ENCODE measurements at regions not wholly inside any gene's neighbourhood (a gene's known extent, or its start where the extent isn't known, plus 50 kb on each side); places are given as distances from the start of the nearest gene placed in this dataset.

DNA sequence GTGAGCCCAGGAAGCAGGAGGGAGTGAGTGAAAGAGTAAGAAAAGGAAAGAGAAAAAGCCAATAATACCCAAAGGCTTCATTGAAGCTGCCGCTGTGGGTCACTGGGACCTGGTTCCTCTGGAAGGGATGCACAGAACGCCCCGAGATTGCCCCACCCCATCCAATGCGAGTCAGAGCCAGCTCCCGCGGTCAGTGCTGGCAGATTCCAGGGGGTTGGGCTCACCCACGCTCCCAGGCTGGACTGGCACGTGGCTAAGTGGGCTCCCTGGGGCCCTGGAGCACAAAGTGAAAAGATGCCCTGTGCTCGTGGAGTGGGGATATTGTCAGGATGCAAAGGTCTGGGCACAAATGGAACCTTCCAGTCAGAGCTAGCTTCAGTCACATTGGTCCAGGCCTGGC, 117.0 kb downstream of the OAT start:
- DNase-seq = no peak

- no peak for DNase-seq
These were observed 118.0 kb downstream of the OAT start for GRCh38 chr10:124300735-124301134.

DNA sequence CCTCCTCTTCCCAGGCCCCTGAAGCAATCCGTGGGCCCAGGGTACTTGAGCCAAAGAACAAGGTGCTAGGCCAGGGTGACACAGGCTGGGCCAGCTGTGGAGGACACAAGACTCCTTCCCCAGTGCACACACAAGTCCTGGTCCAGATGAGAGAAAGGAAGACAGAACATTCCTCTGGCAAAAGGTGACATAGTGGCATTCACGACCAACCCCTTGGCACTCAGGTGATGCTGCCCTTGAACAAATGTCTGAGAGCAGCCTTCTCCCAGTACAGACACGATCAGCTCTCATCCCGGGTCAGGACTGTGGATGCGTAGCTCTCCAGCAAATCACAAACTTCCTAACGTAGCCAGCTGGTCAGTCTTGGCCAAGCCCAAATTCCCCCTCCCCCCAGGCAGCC, 118.5 kb downstream of the OAT start:
- DNase-seq = no peak

DNA sequence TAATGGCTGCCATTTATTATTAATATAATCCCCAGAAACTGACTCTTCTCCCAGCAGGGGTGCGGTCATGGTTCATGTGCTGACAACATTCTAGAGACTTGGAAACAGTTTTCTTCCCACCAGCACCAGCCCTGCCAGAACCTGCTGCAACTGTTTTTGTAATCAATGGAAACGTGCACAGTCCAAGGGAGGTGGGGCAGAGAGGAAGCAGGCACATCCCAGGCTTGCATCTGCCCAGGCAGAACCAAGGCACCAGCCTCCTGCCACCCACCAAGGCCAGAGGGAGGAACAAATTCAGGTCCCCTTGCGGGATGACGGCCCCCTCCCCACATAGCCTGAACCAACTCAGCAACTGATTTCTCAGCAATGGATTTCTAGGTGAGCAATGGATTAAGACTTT, 119.0 kb downstream of the OAT start:
- DNase-seq = no peak

DNA sequence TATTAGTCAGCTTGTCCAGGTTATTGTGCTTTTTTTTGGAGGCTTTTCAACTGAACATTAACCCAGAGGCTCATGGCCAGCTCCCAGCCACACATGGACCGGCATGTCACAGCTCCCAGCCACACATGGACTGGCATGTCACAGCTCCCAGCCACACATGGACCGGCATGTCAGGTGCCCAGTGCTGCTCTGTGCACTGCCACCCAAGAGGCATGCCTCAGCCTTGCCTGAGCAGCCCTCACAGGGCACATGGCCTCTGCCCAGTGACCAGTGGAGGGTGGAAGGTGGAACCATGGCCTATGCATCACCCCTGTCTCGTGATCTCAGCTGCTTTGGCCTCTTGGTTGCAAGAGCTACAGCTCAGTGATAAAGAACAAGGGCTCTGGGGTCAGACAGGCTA, 119.8 kb downstream of the OAT start:
- DNase-seq = no peak

- no peak for DNase-seq
These were observed 121.6 kb downstream of the OAT start for GRCh38 chr10:124296813-124297788.

DNA sequence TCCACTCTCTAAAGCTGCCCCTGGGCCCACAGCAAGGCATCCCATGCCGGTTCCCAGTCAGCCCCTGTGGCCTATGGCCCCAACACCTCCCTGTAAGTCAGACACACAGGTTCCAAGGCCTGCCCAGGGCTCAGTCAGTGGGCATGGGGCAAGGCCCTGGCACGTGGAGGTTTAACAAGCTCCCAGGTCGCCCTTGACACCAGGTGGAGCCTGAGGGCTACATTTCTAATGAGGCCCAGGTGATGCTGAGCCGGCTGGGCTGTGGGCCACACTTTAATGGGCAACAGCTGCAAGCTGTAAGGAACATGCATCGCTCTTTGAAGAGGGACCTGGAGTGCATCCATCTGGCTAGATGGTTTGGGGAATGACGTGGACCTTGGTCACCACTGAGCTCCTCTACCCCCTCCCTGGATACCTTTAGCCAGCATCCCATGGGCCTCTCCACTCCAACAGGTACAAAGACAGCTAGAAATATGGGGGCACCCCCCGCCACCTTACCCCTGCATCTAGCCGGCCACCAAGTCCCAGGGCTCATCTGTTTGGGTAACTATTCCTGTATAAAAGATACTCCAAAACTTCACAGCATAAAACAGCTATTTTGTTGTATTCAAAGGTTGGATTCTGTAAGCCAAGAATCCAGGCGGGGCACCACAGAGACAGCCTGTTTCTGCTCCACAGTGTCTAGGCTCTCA, 122.5 kb downstream of the OAT start:
- no peak for DNase-seq

GRCh38 chr10:124294811-124295770, 123.6 kb downstream of the OAT start:
- DNase-seq = no peak

DNA sequence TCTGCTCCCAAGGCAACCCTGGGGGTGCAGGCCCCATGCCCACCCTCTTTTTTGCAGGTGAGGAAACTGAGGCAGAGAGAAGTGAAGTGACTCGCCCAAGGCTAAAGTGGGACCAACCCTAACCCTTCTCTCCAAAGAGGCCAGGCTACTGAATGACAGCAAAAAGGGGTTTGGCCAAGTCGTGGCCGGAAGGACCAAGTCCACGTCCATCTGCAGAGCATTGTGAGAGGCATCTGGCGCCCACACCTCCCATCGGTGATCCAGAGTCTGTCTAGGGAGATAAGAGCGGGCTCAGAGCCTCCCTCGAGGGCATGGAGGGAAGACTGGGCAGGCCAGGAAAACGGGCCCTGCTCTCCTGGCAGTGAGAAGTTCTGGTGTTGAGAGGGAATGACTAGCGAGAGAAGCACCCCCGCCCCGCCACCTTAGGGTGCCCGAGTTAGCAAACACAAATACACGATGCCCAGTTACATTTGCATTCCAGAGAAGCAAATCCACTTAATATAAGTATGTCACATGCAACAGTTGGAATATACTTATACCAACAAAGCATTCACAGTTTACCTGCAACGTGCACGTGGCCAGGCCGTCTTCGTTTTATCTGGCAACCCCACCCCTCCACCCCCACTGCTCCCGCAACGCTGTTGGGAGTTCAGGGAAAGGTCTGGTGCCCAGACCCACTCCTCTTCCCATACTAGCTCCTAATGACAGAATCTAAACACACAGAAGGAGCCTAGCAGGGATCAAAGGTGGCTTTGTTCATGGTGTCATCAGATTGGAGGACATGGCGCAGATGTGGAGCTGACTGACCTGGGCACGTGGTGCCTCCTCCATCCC, 124.9 kb downstream of the OAT start:
- DNase-seq = no peak

GRCh38 chr10:124292911-124293615, 125.7 kb downstream of the OAT start:
- DNase-seq = no peak

GRCh38 chr10:124291001-124291701, 127.6 kb downstream of the OAT start:
- no peak for DNase-seq

- no peak for DNase-seq
These were observed 128.6 kb downstream of the OAT start for GRCh38 chr10:124289851-124290795.

DNA sequence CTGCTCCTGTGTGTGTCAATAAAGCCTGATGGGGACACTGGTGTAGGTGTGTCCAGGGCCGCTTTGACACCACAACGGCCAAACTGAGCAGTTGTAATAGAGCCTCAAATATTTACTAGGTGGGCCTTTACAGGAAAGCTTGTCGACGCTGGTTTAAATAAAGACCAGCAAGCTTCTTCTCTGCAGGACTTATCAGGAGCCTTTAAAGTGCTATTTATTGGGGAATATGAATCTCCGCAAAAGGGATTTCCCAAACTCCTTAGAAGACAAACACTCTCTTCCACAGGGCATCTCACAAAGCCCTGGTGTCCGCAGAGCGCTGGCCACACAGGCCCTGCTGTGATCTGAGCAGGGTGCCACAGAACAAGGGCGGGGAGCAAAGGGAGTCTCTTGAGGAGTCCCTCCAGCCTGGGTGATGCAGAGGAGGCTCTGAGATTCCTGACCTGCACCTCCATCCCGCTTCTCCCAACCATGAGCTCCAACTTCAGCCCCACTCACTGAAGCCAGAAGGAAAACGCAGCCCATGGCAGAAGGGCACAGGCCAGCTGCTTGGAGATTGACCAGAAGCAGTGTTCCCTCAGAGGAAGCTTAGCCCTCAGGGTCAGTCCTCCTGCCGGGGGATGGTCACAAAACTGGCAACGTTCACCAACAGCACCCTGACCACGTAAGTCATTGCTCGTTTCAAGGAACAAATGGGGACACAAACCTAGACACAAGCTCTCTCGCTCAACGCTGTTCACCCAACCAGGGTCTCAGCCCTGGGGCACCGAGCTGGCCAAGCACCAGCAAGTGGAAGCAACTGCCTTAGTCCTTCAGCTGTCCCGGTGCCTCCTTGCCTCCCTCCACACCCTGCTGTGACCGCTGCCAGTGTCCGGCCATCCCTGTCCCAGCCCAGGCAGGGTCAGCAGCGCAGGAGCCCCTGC, 129.5 kb downstream of the OAT start:
- DNase-seq = no peak

DNA sequence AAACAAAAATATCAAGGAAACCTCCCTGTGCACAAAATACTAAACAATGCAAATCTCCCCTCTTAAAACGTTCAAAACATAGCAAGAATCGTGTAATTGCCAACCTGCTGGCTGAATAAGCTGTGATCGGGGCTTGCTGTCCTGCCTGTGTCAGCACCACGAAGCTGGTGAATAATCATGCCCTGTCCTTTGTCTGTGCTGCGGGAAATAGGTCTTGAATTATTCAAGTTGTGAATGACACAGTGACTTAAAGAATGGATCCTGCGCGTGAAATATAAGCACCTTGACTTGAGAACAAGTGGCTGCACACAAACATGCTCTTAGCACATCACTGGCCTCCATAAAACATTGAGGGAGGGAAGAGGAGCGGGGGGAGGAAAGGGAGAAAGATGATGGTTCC, 130.2 kb downstream of the OAT start:
- no peak for DNase-seq

DNA sequence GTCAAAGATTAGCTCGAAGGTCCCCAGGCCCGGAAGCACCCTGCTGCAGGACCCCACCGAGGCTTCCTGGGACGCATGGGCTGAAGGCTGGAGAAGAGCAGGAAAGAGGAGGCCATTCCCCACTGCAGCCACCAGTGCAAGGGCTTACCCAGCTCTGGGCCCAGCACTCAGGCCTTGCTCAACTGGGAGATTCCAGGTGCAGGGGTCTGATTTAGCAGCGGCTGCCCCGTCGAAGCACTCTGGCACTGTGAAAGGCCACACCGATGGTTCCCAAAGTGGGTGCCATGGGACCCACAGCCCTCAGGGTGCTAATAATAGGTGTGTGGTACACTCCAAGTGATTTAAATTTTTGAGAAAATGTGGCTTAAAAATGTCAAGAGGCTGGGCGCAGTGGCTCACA, 130.9 kb downstream of the OAT start:
- no peak for DNase-seq

DNA sequence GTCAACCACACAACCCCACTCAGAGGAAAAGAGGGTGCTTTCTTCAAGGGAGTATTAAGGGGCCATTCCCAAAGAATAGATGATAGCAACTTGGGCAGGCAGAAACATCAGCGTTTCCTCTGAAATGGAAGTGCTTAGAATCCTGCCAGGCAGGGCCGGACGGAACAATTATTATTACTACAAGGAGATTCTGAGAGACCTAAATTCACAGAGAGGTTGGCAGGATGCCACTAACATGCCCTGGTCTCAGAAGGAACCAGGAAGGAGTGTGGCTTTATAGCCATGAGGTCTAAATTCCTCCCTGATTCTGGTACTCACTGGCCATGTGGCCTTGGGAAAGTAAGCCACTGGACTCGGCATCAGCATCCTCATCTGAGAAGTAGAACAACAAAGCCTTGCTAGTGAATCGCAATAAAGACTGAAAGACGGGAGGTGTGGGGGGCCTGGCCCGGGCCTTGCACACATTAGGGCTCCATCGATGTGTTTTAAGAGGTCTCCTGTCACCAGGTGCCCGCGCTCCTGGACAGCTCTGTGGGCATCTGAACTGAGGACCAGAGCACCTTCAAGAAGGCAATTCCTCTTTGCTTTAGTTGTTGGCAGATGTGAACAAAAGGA, 131.5 kb downstream of the OAT start:
- no peak for DNase-seq

- no peak for DNase-seq
These were observed 132.1 kb downstream of the OAT start for GRCh38 chr10:124286621-124287020.
